NOMO-1 treated with DMSO at 0.1 percent for 48 hours (cell line): ENCODE measurements at regions not wholly inside any gene's neighbourhood (a gene's known extent, or its start where the extent isn't known, plus 50 kb on each side); places are given as distances from the start of the nearest gene placed in this dataset.
A peak's percentile ranks its signal among the peaks of the same experiment; 100 is the strongest.
"Not testable (repeated sequence)": the region's sequence is repeated elsewhere in the genome, so short reads cannot be mapped to it uniquely, and the experiment has no call there.

Experiments used
- DNase-seq: peaks from one replicate; lab custom pipeline; 2025; ENCODE audit not compliant: unreplicated experiment; lab: John Stamatoyannopoulos, UW

DNA sequence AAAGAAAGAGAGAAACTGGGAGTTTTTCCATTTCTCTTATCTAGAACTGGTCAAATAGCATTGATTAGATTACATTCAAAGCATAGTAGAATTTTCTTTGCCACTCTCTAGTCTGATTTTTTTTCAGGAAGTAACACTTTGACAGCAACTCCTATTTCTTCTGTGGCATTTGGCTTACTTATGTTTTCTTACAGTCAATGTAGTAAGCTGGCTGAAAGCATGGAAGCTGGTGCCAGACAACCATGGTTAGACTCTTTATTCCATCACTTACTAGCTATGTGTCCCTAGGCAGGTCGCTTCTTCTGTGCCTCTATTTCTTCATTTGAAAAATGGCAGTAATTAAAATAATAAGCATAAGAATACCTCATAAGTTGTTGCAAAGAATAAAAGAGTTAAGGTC is 54.2 kb upstream of the OPRM1 start:
- DNase-seq: no peak

DNA sequence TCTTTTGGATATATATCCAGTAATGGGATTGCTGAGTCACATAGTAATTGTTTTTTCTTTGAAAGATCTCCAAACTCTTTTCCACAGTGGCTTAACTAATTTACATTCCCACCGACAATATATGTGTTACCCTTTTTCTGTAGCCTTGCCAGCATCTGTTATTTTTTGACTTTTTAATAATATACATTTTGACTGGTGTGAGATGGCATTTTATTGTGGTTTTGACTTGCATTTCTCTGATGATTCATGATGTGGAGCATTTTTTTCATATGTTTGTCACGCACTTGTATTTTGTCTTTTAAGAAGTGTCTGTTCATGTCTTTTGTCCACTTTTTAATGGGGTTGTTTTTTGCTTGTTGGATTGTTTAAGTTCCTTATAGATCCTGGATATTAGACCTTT is 58.9 kb upstream of the OPRM1 start:
- DNase-seq: no peak

DNA sequence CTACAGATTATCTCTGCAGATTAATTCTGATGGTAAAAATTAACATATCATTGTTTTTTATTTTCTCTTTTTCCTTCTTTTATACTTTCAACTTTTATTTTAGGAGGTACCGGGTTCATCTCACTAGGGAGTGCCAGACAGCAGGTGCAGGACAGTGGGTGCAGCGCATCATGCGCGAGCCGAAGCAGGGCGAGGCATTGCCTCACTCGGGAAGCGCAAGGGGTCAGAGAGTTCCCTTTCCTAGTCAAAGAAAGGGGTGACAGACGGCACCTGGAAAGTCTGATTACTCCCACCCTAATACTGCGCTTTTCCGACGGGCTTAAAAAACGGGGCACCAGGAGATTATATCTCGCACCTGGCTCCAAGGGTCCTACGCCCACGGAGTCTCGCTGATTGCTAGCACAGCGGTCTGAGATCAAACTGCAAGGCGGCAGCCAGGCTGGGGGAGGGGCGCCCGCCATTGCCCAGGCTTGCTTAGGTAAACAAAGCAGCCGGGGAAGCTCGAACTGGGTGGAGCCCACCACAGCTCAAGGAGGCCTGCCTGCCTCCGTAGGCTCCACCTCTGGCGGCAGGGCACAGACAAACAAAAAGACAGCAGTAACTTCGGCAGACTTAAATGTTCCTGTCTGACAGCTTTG is 60.0 kb upstream of the OPRM1 start:
- not testable (repeated sequence) for DNase-seq

GRCh38 chr6:153976921-153977693 is 61.9 kb upstream of the OPRM1 start:
- DNase-seq: no peak

GRCh38 chr6:153966001-153966400 is 73.0 kb upstream of the OPRM1 start:
- no peak for DNase-seq

- DNase-seq: no peak
These were observed 75.7 kb upstream of the OPRM1 start for GRCh38 chr6:153963352-153963751.

GRCh38 chr6:153962555-153962954 is 76.5 kb upstream of the OPRM1 start:
- no peak for DNase-seq

GRCh38 chr6:153960741-153961140 is 78.3 kb upstream of the OPRM1 start:
- DNase-seq: no peak

GRCh38 chr6:153960281-153960680 is 78.8 kb upstream of the OPRM1 start:
- DNase-seq: no peak

- DNase-seq: no peak
These were observed 79.8 kb upstream of the OPRM1 start for GRCh38 chr6:153959276-153959675.

GRCh38 chr6:153958860-153959259 is 80.2 kb upstream of the OPRM1 start:
- DNase-seq: no peak

GRCh38 chr6:153957394-153957793 is 81.6 kb upstream of the OPRM1 start:
- peak; percentile 79 for DNase-seq

GRCh38 chr6:153956808-153957207 is 82.2 kb upstream of the OPRM1 start:
- peak; percentile 6 for DNase-seq

DNA sequence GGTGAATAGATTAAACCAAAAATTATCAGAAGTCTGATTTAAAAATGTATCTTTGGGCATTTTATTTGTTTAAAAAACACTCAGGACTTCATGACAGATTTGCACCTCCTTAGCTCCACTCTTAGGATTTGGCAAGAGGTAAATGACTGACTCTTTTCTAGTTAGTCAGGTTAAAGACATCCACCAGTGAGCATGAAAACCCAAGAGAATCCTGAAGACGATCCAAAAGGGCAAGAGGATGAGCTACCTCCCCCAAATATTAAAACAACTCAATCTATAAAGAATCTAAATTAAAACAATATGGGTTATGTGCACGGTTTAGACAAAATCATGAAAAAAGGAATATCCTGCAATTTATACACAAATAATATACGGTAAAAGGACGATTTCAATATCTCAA is 89.4 kb upstream of the OPRM1 start:
- no peak for DNase-seq

- peak; percentile 2 for DNase-seq
These were observed 91.1 kb upstream of the OPRM1 start for GRCh38 chr6:153947808-153948447.

DNA sequence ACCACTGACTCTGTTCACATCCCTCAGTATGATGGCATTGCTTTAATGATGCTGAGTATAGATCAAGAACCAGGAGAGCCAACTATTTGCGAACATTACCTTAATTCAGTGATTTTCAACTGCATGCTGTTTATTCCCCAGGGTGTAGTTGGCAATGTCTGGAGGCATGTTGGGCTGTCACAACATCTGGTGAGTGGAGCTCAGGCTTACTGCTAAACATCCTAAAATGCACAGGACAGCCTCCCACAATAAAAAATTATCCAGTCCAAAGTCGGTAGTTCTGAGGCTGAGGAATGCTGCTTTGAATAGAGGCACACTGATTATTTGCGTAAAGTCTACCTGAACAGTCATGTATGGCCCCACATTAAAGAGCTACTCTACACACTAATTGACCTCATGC is 94.8 kb upstream of the OPRM1 start:
- DNase-seq: no peak

DNA sequence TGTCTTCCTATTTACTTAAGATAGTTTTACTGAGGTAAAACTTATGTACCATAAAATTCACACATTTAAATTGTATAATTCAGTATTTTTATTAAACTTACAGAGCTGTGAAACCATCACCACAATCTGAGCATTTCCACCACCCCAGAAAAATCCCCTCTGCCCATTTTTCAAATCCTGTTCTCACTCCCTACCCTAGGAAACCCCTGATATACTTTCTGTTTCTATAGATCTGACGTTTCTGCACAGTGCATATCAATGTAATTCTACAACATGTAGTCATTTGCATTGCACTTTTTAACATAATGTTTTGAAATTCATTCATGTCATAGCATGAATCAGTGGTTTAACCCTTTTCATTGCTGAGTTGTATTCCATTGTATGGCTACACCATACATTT is 96.7 kb upstream of the OPRM1 start:
- DNase-seq: no peak

GRCh38 chr6:153941768-153942167 is 97.3 kb upstream of the OPRM1 start:
- no peak for DNase-seq

GRCh38 chr6:153938876-153939275 is 100.2 kb upstream of the OPRM1 start:
- no peak for DNase-seq

DNA sequence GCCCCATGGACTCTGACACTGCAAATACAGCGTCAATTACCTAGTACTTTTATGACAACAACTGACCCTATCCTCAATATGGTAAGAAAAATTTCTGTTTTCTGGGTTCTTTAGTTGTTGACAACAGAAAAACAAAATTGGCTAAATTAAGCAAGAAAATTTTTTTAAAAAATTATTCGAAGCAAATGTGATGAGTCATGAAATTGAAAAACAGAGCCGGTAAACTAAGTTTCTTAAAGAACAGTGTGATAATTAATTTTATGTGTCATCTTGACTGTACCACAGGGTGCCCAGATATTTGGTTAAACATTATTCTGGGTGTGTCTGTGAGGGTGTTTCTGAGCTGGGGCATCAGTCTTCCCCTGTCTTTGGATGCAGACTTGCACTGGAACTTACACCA is 107.6 kb upstream of the OPRM1 start:
- no peak for DNase-seq

- DNase-seq: no peak
These were observed 111.2 kb upstream of the OPRM1 start for GRCh38 chr6:153927867-153928266.

GRCh38 chr6:153898360-153899059 is 140.5 kb upstream of the OPRM1 start:
- no peak for DNase-seq
